Tibial nerve (tissue), 3 donors: ENCODE measurements at regions not wholly inside any gene's neighbourhood (a gene's known extent, or its start where the extent isn't known, plus 50 kb on each side); places are given as distances from the start of the nearest gene placed in this dataset.

ENCODE experiments used
- POLR2A ChIP-seq, 2 donors: fragments of 450-650 bp; IDR thresholded peaks; one replicate each; pipeline ENCODE4 v1.6.1; 2017; ENCODE audit warnings: antibody characterized with exemption in 2 of 2, mild to moderate bottlenecking in 2 of 2, moderate library complexity in 2 of 2
- TF ChIP-seq, protein P1 (sequence below), 5 experiments: fragments of 200-600 bp in 3 of 5; fragments of 450-650 bp in 2 of 5; sonication (generic) in 3 of 5; IDR thresholded peaks; one replicate each; pipeline ENCODE4 v1.5.1; 2016 to 2019; ENCODE audit warnings: antibody characterized with exemption in 5 of 5, mild to moderate bottlenecking in 3 of 5, moderate library complexity in 2 of 5

DNA sequence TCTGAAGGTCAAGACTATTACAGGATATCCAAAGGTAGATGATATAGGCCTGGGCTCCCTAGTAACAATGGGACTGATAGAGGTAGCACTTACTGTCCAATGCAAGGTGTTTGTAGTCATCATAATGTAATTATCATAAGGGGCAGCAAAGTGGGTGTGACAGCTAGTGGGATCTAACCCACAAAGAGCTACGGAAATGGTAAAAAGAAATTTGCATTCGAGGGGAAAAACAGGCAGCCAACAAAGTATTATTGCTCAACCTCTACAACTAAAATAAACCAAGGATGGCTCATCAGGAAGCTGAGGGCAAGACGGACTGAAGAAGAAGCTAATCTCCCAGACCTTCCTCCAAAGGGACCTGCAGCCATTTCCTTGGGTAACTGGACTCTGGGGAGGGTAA, 211.0 kb downstream of the WDR11 start:
- TF ChIP-seq, protein P1, sequence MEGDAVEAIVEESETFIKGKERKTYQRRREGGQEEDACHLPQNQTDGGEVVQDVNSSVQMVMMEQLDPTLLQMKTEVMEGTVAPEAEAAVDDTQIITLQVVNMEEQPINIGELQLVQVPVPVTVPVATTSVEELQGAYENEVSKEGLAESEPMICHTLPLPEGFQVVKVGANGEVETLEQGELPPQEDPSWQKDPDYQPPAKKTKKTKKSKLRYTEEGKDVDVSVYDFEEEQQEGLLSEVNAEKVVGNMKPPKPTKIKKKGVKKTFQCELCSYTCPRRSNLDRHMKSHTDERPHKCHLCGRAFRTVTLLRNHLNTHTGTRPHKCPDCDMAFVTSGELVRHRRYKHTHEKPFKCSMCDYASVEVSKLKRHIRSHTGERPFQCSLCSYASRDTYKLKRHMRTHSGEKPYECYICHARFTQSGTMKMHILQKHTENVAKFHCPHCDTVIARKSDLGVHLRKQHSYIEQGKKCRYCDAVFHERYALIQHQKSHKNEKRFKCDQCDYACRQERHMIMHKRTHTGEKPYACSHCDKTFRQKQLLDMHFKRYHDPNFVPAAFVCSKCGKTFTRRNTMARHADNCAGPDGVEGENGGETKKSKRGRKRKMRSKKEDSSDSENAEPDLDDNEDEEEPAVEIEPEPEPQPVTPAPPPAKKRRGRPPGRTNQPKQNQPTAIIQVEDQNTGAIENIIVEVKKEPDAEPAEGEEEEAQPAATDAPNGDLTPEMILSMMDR (IDR thresholded peaks at IDR 0.05) = no peak
- no peak for TF ChIP-seq POLR2A (IDR thresholded peaks at IDR 0.05)
